ENCODE measurements at regions not wholly inside any gene's neighbourhood (a gene's known extent, or its start where the extent isn't known, plus 50 kb on each side); places are given as distances from the start of the nearest gene placed in this dataset.

GRCh38 chrX:20606831-20607230 is 340.1 kb upstream of the RPS6KA3 start (continued):
- TF ChIP-seq PRDM15 (CRISPR knock-in tag; IDR thresholded peaks at IDR 0.05): no peak
- no peak for TF ChIP-seq SMAD3 (CRISPR knock-in tag; IDR thresholded peaks at IDR 0.05; ENCODE audit: borderline replicate concordance)
- TF ChIP-seq USF1 (CRISPR knock-in tag; IDR thresholded peaks at IDR 0.05): no peak
- no peak for TF ChIP-seq ELF4 (CRISPR knock-in tag; IDR thresholded peaks at IDR 0.05; ENCODE audit: low read depth)
- TF ChIP-seq, protein P1, sequence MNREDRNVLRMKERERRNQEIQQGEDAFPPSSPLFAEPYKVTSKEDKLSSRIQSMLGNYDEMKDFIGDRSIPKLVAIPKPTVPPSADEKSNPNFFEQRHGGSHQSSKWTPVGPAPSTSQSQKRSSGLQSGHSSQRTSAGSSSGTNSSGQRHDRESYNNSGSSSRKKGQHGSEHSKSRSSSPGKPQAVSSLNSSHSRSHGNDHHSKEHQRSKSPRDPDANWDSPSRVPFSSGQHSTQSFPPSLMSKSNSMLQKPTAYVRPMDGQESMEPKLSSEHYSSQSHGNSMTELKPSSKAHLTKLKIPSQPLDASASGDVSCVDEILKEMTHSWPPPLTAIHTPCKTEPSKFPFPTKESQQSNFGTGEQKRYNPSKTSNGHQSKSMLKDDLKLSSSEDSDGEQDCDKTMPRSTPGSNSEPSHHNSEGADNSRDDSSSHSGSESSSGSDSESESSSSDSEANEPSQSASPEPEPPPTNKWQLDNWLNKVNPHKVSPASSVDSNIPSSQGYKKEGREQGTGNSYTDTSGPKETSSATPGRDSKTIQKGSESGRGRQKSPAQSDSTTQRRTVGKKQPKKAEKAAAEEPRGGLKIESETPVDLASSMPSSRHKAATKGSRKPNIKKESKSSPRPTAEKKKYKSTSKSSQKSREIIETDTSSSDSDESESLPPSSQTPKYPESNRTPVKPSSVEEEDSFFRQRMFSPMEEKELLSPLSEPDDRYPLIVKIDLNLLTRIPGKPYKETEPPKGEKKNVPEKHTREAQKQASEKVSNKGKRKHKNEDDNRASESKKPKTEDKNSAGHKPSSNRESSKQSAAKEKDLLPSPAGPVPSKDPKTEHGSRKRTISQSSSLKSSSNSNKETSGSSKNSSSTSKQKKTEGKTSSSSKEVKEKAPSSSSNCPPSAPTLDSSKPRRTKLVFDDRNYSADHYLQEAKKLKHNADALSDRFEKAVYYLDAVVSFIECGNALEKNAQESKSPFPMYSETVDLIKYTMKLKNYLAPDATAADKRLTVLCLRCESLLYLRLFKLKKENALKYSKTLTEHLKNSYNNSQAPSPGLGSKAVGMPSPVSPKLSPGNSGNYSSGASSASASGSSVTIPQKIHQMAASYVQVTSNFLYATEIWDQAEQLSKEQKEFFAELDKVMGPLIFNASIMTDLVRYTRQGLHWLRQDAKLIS (CRISPR knock-in tag; IDR thresholded peaks at IDR 0.05; ENCODE audit: borderline replicate concordance): no peak
- TF ChIP-seq USF2 (CRISPR knock-in tag; IDR thresholded peaks at IDR 0.05): no peak
- no peak for TF ChIP-seq ARID4B (CRISPR knock-in tag; IDR thresholded peaks at IDR 0.05; ENCODE audit: borderline replicate concordance)
- TF ChIP-seq ERG (CRISPR knock-in tag; IDR thresholded peaks at IDR 0.05): no peak
- no peak for TF ChIP-seq ATF6 (CRISPR knock-in tag; IDR thresholded peaks at IDR 0.05)
- TF ChIP-seq CREM (CRISPR knock-in tag; IDR thresholded peaks at IDR 0.05): no peak

All from WTC11 (cell line).